NCI-H345 (cell line): ENCODE measurements at regions not wholly inside any gene's neighbourhood (a gene's known extent, or its start where the extent isn't known, plus 50 kb on each side); places are given as distances from the start of the nearest gene placed in this dataset.

Source experiments
- DNase-seq: peaks from one replicate; lab custom pipeline; 2025; lab: John Stamatoyannopoulos, UW

- no peak for DNase-seq
Measured at GRCh38 chr14:93870377-93870776, 56.8 kb upstream of the FAM181A start.

GRCh38 chr14:93869427-93869826 lies 57.7 kb upstream of the FAM181A start:
- no peak for DNase-seq

- no peak for DNase-seq
Measured at GRCh38 chr14:93868165-93868564, 59.0 kb upstream of the FAM181A start.

- DNase-seq: no peak
Measured at GRCh38 chr14:93862265-93862664, 64.9 kb upstream of the FAM181A start.

GRCh38 chr14:93861836-93862235 lies 65.3 kb upstream of the FAM181A start:
- no peak for DNase-seq

GRCh38 chr14:93859957-93860356 lies 67.2 kb upstream of the FAM181A start:
- DNase-seq: no peak

GRCh38 chr14:93858896-93859295 lies 68.2 kb upstream of the FAM181A start:
- no peak for DNase-seq

- DNase-seq: no peak
Measured at GRCh38 chr14:93857500-93858283, 69.4 kb upstream of the PRIMA1 start.

GRCh38 chr14:93857081-93857480 lies 68.8 kb upstream of the PRIMA1 start:
- DNase-seq: peak; percentile 12

- no peak for DNase-seq
Measured at GRCh38 chr14:93855737-93856136, 67.5 kb upstream of the PRIMA1 start.

GRCh38 chr14:93847473-93847872 lies 59.2 kb upstream of the PRIMA1 start:
- no peak for DNase-seq

GRCh38 chr14:93838238-93838637 lies 50.0 kb upstream of the PRIMA1 start:
- DNase-seq: no peak
